ENCODE measurements at regions not wholly inside any gene's neighbourhood (a gene's known extent, or its start where the extent isn't known, plus 50 kb on each side); places are given as distances from the start of the nearest gene placed in this dataset.

DNA sequence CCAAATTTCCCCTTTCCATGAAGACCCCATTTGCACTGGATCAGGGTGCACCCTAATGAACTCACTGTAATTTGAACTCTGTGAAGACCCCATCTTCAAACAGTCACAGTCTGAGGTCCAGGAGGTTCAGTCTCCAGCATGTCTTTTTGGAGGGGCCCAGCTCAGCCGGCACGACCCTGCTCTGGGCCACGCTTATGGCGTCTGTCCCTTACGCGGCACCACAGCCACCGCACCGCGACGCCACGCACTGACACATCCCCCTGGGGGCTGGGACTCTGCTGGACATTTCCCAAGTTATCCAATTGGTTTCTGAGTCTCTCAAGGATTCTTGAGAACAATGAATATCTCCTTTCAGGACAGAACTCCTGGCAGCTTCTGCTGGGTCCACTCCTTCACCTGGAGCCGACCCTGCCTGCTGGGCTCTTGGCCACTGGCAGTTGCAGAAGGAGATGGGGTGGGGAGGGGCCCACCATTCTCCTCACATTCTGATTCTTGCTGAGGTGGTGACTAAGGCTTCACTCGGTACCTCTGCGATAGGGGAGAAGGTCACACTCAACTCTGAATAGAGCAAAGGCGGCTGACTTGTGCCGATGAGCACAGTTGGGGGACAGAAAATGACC, 124.0 kb downstream of the RTP5 start:
- no peak for DNase-seq (ENCODE audit: low read depth in 1 of 2, low spot score in 1 of 2)
- H3K27me3 ChIP-seq (ENCODE audit: insufficient read depth, poor library complexity, severe bottlenecking) = no peaks in the 10 kb centered on the region
- H3K4me3 ChIP-seq (replicated peaks; ENCODE audit: insufficient read depth, low read length) = no peak overlapping the region
- no peak for TF ChIP-seq SPI1 (IDR thresholded peaks at IDR 0.05; ENCODE audit: borderline replicate concordance, low read depth)
- TF ChIP-seq, protein P1, sequence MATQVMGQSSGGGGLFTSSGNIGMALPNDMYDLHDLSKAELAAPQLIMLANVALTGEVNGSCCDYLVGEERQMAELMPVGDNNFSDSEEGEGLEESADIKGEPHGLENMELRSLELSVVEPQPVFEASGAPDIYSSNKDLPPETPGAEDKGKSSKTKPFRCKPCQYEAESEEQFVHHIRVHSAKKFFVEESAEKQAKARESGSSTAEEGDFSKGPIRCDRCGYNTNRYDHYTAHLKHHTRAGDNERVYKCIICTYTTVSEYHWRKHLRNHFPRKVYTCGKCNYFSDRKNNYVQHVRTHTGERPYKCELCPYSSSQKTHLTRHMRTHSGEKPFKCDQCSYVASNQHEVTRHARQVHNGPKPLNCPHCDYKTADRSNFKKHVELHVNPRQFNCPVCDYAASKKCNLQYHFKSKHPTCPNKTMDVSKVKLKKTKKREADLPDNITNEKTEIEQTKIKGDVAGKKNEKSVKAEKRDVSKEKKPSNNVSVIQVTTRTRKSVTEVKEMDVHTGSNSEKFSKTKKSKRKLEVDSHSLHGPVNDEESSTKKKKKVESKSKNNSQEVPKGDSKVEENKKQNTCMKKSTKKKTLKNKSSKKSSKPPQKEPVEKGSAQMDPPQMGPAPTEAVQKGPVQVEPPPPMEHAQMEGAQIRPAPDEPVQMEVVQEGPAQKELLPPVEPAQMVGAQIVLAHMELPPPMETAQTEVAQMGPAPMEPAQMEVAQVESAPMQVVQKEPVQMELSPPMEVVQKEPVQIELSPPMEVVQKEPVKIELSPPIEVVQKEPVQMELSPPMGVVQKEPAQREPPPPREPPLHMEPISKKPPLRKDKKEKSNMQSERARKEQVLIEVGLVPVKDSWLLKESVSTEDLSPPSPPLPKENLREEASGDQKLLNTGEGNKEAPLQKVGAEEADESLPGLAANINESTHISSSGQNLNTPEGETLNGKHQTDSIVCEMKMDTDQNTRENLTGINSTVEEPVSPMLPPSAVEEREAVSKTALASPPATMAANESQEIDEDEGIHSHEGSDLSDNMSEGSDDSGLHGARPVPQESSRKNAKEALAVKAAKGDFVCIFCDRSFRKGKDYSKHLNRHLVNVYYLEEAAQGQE (IDR thresholded peaks at IDR 0.05; ENCODE audit: insufficient replicate concordance, low read depth) = no peak
- TF ChIP-seq CTCF (IDR thresholded peaks at IDR 0.05; ENCODE audit: insufficient read depth, low read length) = no peak
- no peak for TF ChIP-seq GABPA (IDR thresholded peaks at IDR 0.05; ENCODE audit: low read depth)
- no peak for TF ChIP-seq POLR2AphosphoS5 (IDR thresholded peaks at IDR 0.05; ENCODE audit: low read depth)
- H3K27ac ChIP-seq (replicated peaks) = no peak overlapping the region

DNA sequence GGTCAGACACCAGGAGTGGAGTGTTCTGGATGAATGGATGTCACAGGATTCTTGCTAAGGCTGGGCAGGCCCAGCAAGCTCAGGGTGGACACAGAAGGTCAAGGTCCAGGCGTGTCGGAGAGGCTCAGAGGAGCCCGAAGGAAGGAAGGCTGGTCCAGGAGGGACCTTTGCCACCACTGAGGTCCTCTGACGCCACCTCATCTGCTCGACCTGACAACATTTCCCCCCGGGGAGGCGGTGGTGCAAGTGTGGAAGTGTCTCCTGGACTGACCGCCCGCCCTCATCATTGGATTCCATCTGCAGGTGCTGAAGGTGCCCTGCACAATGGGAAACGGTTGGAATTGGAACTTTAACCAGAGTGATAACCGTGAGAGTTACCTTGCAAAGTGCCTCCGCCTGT, 124.6 kb downstream of the RTP5 start:
- no peaks in the 10 kb centered on the region for H3K27me3 ChIP-seq (ENCODE audit: insufficient read depth, poor library complexity, severe bottlenecking)
- H3K27ac ChIP-seq (replicated peaks) = no peak overlapping the region
- TF ChIP-seq GABPA (IDR thresholded peaks at IDR 0.05; ENCODE audit: low read depth) = no peak
- TF ChIP-seq, protein P1 (IDR thresholded peaks at IDR 0.05; ENCODE audit: insufficient replicate concordance, low read depth) = no peak
- TF ChIP-seq POLR2AphosphoS5 (IDR thresholded peaks at IDR 0.05; ENCODE audit: low read depth) = no peak
- TF ChIP-seq CTCF (IDR thresholded peaks at IDR 0.05; ENCODE audit: insufficient read depth, low read length) = no peak
- DNase-seq (ENCODE audit: low read depth in 1 of 2, low spot score in 1 of 2) = no peak
- no peak overlapping the region for H3K4me3 ChIP-seq (replicated peaks; ENCODE audit: insufficient read depth, low read length)

DNA sequence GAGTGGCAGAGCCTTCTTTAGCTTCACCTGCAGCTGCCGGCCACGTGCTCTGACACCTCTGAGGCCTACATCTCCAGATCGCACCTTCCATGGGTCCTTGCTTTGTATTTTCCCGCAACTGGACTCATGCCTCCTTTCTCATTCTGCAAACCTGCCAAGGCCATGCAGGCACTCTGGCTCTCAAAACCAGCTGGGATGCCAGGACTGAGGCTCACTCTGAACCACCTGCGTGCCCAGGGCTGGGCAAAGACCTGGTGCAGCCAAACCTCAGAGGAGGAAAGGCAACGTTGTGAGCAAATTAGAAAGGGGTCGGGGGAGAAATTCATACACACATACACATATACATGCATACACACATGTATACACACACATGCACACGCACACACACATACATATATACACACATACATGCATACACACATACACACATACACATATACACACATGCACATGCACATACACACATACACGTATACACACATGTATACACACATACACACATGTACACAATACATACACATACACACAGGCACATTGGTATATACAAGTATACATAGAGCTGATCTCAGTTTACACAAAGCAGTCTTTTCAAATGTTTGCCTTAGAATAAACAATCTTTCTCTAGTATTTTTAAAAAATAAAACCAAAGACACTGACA, 125.2 kb downstream of the RTP5 start:
- TF ChIP-seq CTCF (IDR thresholded peaks at IDR 0.05; ENCODE audit: insufficient read depth, low read length) (no peak), POLR2AphosphoS5 (IDR thresholded peaks at IDR 0.05; ENCODE audit: low read depth) (no peak), GABPA (IDR thresholded peaks at IDR 0.05; ENCODE audit: low read depth) (no peak), SPI1 (IDR thresholded peaks at IDR 0.05; ENCODE audit: borderline replicate concordance, low read depth) (no peak)
- TF ChIP-seq, protein P1 (IDR thresholded peaks at IDR 0.05; ENCODE audit: insufficient replicate concordance, low read depth) = no peak
- Histone ChIP-seq H3K4me3 (replicated peaks; ENCODE audit: insufficient read depth, low read length) (no peak overlapping the region), H3K27ac (replicated peaks) (no peak overlapping the region), H3K27me3 (ENCODE audit: insufficient read depth, poor library complexity, severe bottlenecking) (no peaks in the 10 kb centered on the region)
- DNase-seq (ENCODE audit: low read depth in 1 of 2, low spot score in 1 of 2) = no peak
